Esophagus muscularis mucosa (tissue), 4 donors: ENCODE measurements at regions not wholly inside any gene's neighbourhood (a gene's known extent, or its start where the extent isn't known, plus 50 kb on each side); places are given as distances from the start of the nearest gene placed in this dataset.

Experiments
- DNase-seq: peaks from one replicate; pipeline ENCODE4 v3.0.0-alpha.2; 2017; ENCODE audit errors: extremely low spot score
- H3K27ac ChIP-seq, 4 donors: fragments of 200-600 bp; sonication (generic); replicated peaks in 1 of 4; 1 replicate in 3 of 4; 2 replicates in 1 of 4; pipeline ENCODE4 v1.5.1; 2016 to 2019; ENCODE audit warnings: mild to moderate bottlenecking in 1 of 4
- H3K27me3 ChIP-seq, 4 donors: fragments of 200-600 bp; sonication (generic); one replicate each; pipeline versions ENCODE4 v1.5.1 to v1.6.0; 2016 to 2019
- H3K36me3 ChIP-seq, 4 donors: fragments of 200-600 bp; sonication (generic); one replicate each; pipeline ENCODE4 v1.5.1; 2016 to 2019
- H3K4me1 ChIP-seq, 4 donors: fragments of 200-600 bp; sonication (generic); one replicate each; pipeline ENCODE4 v1.5.1; 2016 to 2019
- H3K4me3 ChIP-seq, 4 donors: fragments of 200-600 bp; sonication (generic); 1 replicate in 2 of 4; 2 replicates in 2 of 4; pipeline ENCODE4 v1.5.1; 2016 to 2019; ENCODE audit warnings: mild to moderate bottlenecking in 4 of 4, moderate library complexity in 1 of 4
- H3K9me3 ChIP-seq, 4 donors: fragments of 200-600 bp; sonication (generic); 1 replicate in 3 of 4; 2 replicates in 1 of 4; pipeline ENCODE4 v1.5.1; 2016 to 2019
- EP300 ChIP-seq: sonication (generic); formaldehyde crosslinking; IDR thresholded peaks from one replicate; pipeline ENCODE4 v1.6.1; 2017; ENCODE audit warnings: antibody characterized with exemption
- POLR2A ChIP-seq: fragments of 450-650 bp; IDR thresholded peaks from one replicate; pipeline ENCODE4 v1.6.1; 2017; ENCODE audit warnings: antibody characterized with exemption, moderate library complexity, mild to moderate bottlenecking, low read depth
- POLR2AphosphoS5 ChIP-seq, 2 donors: sonication (generic); formaldehyde crosslinking; IDR thresholded peaks; one replicate each; pipeline ENCODE4 v1.6.1; 2017; ENCODE audit warnings: antibody characterized with exemption in 2 of 2
- WGBS: methylation state at CpG from one replicate; pipeline ENCODE4 v1.1.5; 2018; 5-methylcytosine and 5-hydroxymethylcytosine counted together
- intact Hi-C: fragments of 100-400 bp; cut with DNase I; formaldehyde crosslinking; loops from one replicate; pipeline ENCODE4 v1.15.1; 2023
- TF ChIP-seq, protein P1 (sequence below), 3 experiments: fragments of 200-600 bp in 2 of 3; fragments of 450-650 bp in 1 of 3; sonication (generic) in 2 of 3; IDR thresholded peaks; one replicate each; pipeline ENCODE4 v1.5.1; 2017 to 2019; ENCODE audit warnings: antibody characterized with exemption in 3 of 3, mild to moderate bottlenecking in 2 of 3, moderate library complexity in 1 of 3

DNA sequence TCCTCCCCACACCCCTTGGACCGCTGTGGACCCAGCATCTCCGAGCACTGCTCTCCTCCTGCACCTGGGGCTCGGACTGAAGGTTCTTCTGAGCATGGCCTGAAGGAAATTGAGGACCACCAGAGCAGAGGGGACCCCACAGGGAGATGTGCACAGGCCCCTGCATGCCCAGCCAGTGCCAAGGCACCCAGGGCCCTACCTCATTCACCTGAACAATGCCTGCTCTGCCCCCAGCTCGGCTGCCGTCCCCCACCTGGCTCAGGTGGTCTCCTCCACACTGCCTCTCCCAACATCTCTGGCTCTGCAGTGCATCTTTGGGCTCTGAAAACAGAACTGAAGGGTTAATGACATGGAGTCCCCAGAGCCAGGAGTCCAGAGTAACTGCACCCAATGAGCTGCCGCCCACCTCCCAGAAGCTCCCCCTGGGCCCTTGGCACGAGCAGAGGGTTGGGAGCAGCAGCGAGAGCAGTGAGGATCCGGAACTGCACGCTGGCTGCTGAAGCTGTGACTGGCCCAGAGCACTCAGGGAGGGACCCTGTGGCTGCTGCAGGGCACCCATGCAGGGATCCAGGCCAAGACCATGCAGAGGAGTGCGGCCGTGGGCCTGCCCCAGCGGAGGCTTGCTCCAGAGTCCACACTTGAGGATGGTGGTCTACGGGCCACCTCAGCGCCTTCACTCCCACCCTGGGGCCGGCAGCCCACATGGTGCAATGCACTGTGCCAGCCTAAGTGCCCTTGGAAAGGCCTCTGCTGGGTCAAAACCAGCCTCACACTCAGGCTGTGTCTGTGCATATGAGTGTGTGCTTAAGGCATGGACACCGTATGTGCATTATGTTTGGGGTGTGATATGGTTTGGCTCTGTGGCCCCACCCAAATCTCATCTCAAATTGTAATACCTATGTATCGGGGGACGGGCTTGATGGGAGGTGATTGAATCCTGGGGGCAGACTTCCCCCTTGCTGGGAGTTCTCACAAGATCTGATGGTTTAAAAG is 686.1 kb downstream of the TBC1D22A start:
- peak; percentile 90 for DNase-seq
- 88% methylated on average over 10 of the region's 19 CpGs for WGBS
- Histone ChIP-seq H3K4me1 (no peaks in the 10 kb centered on the region), H3K27me3 (peaks cover 0 to 54% (median 0%) of the 10 kb centered on the region in 4 donors), H3K4me3 (no peak overlapping the region), H3K9me3 (peaks cover 0 to 5% (median 1%) of the 10 kb centered on the region in 4 donors), H3K27ac (no peak overlapping the region), H3K36me3 (no peaks in the 10 kb centered on the region)
- intact Hi-C loops, result no loop called here
- TF ChIP-seq POLR2A (no peak), EP300 (no peak), POLR2AphosphoS5 (IDR thresholded peaks at IDR 0.05) (no peak)
- TF ChIP-seq, protein P1, sequence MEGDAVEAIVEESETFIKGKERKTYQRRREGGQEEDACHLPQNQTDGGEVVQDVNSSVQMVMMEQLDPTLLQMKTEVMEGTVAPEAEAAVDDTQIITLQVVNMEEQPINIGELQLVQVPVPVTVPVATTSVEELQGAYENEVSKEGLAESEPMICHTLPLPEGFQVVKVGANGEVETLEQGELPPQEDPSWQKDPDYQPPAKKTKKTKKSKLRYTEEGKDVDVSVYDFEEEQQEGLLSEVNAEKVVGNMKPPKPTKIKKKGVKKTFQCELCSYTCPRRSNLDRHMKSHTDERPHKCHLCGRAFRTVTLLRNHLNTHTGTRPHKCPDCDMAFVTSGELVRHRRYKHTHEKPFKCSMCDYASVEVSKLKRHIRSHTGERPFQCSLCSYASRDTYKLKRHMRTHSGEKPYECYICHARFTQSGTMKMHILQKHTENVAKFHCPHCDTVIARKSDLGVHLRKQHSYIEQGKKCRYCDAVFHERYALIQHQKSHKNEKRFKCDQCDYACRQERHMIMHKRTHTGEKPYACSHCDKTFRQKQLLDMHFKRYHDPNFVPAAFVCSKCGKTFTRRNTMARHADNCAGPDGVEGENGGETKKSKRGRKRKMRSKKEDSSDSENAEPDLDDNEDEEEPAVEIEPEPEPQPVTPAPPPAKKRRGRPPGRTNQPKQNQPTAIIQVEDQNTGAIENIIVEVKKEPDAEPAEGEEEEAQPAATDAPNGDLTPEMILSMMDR (IDR thresholded peaks at IDR 0.05), result no peak

DNA sequence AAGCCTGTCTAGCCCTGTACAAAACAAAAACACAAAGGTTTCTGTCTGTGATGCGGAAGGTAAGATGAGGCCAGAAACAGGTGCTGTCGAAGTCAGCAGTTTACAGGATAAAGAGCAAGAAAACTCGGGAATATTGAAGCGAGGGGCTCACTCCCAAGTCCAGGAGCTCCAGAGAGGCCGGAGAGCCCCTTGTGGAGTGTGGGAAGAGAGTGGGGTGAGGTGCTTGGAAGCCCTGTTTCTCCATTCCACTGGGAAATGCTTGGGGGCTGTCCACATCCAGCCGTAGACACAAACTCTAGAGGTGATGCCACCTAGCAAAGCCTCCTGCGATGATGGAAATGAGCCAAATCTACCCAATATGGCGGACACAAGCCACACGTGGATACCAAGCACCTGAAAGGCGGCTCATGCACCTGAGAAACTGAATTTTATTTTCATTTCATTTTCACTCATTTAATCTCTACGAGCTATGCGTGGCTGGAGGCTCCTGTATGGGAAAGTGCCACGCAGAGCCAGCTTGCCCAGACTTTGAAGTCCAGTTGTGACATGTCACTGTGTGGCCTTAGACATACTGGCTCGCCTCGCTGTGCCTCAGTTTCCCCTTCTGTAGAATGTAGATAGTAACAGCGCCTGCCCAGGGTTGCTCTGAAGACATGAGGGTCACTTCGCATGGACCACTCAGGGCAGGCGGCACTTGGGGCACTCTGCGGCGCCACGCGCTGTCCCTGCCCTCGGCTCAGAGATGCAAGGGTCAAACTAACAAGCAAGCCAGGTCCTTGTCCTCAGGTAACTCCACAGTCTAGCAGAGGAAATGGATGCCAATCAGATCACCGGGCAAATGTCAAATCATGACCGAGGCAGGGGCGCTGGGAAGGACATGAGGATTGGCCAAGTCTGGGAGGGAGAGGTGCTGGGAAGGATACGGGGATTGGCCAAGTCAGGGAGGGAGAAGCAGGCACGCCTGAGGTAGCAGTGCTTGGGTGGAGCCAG is 684.7 kb downstream of the TBC1D22A start:
- TF ChIP-seq POLR2AphosphoS5 (IDR thresholded peaks at IDR 0.05) (no peak), EP300 (no peak), POLR2A (no peak)
- TF ChIP-seq, protein P1 (IDR thresholded peaks at IDR 0.05), result no peak
- Histone ChIP-seq H3K4me1 (no peaks in the 10 kb centered on the region), H3K4me3 (no peak overlapping the region), H3K27ac (no peak overlapping the region), H3K9me3 (peaks cover 0 to 10% (median 0%) of the 10 kb centered on the region in 4 donors), H3K27me3 (peaks cover 0 to 49% (median 0%) of the 10 kb centered on the region in 4 donors), H3K36me3 (no peaks in the 10 kb centered on the region)
- intact Hi-C loops, result no loop called here
- peak; percentile 89 for DNase-seq
- WGBS, result 90% methylated on average over 28 of the region's 28 CpGs

DNA sequence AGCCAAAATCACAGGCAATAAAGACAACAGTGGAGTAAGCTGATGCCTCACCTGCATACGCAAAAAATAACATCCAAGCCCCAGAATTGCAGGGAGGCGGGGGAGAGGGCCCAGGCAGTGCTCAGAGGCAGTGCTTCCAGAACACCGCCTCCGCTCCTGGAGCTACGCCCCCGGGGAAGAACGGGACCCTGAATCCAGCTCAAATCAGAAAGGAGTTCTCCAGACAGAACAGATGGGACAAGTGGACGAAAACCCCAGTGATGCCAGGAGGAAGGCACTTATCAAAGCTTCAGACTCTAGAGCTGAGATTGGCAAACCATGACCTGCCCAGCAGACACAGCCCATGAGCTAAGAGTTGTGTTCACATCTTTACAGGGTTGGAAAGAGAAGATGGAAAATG is 683.9 kb downstream of the TBC1D22A start:
- DNase-seq, result peak; percentile 85
- Histone ChIP-seq H3K27ac (no peak overlapping the region), H3K27me3 (peaks cover 0 to 41% (median 0%) of the 10 kb centered on the region in 4 donors), H3K4me3 (no peak overlapping the region), H3K9me3 (peaks cover 0 to 11% (median 0%) of the 10 kb centered on the region in 4 donors), H3K4me1 (no peaks in the 10 kb centered on the region), H3K36me3 (no peaks in the 10 kb centered on the region)
- 88% methylated on average over 7 of the region's 8 CpGs for WGBS
- intact Hi-C loops, result no loop called here
- no peak for TF ChIP-seq POLR2AphosphoS5 (IDR thresholded peaks at IDR 0.05)
- TF ChIP-seq EP300, result no peak
- no peak for TF ChIP-seq POLR2A
- TF ChIP-seq, protein P1 (IDR thresholded peaks at IDR 0.05), result no peak

DNA sequence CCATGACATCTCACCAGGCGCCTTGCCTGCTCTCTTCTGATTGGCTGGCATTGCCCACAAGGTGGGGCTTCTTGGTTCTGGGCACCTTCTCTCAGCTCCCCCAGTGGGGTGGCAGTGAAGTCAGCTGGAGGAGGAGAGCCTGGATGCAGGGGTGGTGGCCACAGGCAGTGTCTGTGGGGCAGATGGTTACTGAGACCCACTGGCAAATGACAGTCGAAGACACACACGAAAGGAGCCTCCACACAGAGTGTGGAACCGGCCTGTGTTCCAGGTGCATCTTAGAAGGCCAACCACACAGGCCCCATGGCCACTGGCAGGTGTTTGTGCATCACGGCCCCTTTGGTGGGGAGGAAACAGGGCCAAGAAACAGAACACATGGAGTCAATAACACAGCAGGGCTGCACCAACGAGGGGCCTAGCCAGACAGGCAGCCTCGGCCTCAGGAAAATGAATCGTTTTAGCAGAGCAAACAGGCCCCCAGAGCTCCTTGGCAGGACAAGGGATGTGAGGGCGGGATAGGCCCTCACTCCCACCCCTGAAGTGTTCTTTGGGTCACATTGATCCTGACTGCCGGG is 683.4 kb downstream of the TBC1D22A start:
- Histone ChIP-seq H3K4me3 (no peak overlapping the region), H3K4me1 (no peaks in the 10 kb centered on the region), H3K27ac (no peak overlapping the region), H3K36me3 (no peaks in the 10 kb centered on the region), H3K9me3 (peaks cover 0 to 11% (median 0%) of the 10 kb centered on the region in 4 donors), H3K27me3 (peaks cover 0 to 38% (median 0%) of the 10 kb centered on the region in 4 donors)
- peak; percentile 64 for DNase-seq
- TF ChIP-seq, protein P1 (IDR thresholded peaks at IDR 0.05), result no peak
- TF ChIP-seq POLR2A (no peak), EP300 (no peak), POLR2AphosphoS5 (IDR thresholded peaks at IDR 0.05) (no peak)
- intact Hi-C loops, result no loop called here
- WGBS, result 88% methylated on average over 7 of the region's 10 CpGs
